Gastrocnemius medialis (tissue), 4 donors: ENCODE measurements at regions not wholly inside any gene's neighbourhood (a gene's known extent, or its start where the extent isn't known, plus 50 kb on each side); places are given as distances from the start of the nearest gene placed in this dataset.

Source experiments
- ATAC-seq, 2 donors: fragments of 150-250 bp; one replicate each; pipeline ENCODE4 v1.9.1; 2016
- DNase-seq, 2 donors: peaks; one replicate each; pipeline ENCODE4 v3.0.0-alpha.2; 2019
- H3K27ac ChIP-seq, 4 donors: fragments of 200-600 bp; sonication (generic); 1 replicate in 1 of 4; 2 replicates in 3 of 4; pipeline ENCODE4 v1.5.1; 2016 to 2018; ENCODE audit warnings: mild to moderate bottlenecking in 2 of 4, moderate library complexity in 1 of 4
- H3K27me3 ChIP-seq, 3 donors: fragments of 200-600 bp; sonication (generic) in 2 of 3; 1 replicate in 1 of 3; 2 replicates in 2 of 3; pipeline versions ENCODE4 v1.5.1 to v1.6.0; 2016 to 2019; ENCODE audit warnings: mild to moderate bottlenecking in 1 of 3, moderate library complexity in 1 of 3
- H3K36me3 ChIP-seq, 2 donors: fragments of 200-600 bp; sonication (generic) in 1 of 2; one replicate each; pipeline ENCODE4 v1.5.1; 2017 to 2018
- H3K4me1 ChIP-seq, 2 donors: fragments of 200-600 bp; sonication (generic) in 1 of 2; one replicate each; pipeline ENCODE4 v1.5.1; 2016 to 2017; ENCODE audit warnings: mild to moderate bottlenecking in 2 of 2
- H3K4me3 ChIP-seq, 4 donors: fragments of 200-600 bp; sonication (generic) in 3 of 4; 1 replicate in 1 of 4; 2 replicates in 3 of 4; pipeline ENCODE4 v1.5.1; 2016 to 2019; ENCODE audit warnings: mild to moderate bottlenecking in 2 of 4
- H3K9me3 ChIP-seq, 3 donors: fragments of 200-600 bp; sonication (generic) in 2 of 3; 1 replicate in 1 of 3; 2 replicates in 2 of 3; pipeline ENCODE4 v1.5.1; 2016 to 2019
- POLR2A ChIP-seq, 2 donors: fragments of 450-650 bp; IDR thresholded peaks; one replicate each; pipeline ENCODE4 v1.6.1; 2017; ENCODE audit warnings: antibody characterized with exemption in 2 of 2, mild to moderate bottlenecking in 2 of 2, moderate library complexity in 2 of 2
- in situ Hi-C, 4 donors: fragments of 200-750 bp; cut with MboI; loops; one replicate each; pipeline versions ENCODE4 v1.15.0 to v1.8.0; 2017; ENCODE audit warnings: low sequenced_read_pairs in 4 of 4
- intact Hi-C: fragments of 100-400 bp; cut with DNase I; formaldehyde crosslinking; loops from one replicate; pipeline ENCODE4 v1.15.1; 2023; ENCODE audit warnings: low total_unique reads
- TF ChIP-seq, protein P1 (sequence below), 5 experiments: fragments of 450-650 bp in 3 of 5; fragments of 200-600 bp in 2 of 5; sonication (generic) in 2 of 5; IDR thresholded peaks in 4 of 5; conservative IDR thresholded peaks in 1 of 5; 1 replicate in 4 of 5; 2 replicates in 1 of 5; pipeline ENCODE4 v1.5.1; 2016 to 2019; ENCODE audit warnings: antibody characterized with exemption in 5 of 5, mild to moderate bottlenecking in 3 of 5, moderate library complexity in 3 of 5

DNA sequence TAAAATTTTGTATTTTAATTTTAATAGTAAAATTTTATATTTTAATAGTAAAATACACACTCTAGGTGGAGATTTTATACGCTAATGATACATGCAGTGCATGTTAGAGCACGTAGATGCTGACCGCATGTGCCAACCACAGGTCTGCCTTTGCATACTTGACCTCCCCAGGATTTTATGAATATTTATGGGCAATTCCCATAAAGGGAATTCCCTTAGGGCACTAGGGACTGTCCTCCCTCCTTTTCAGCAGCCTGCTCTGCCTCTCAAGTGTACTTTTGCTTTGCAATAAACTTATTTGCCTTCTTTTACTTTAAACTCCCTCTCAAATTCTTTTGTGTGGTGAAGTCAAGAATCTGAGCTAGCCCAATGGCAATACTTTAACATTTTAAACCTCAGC lies 217.7 kb upstream of the CDH8 start:
- ATAC-seq: no peak
- in situ Hi-C loops (no loop called here), intact Hi-C loops (no loop called here)
- Histone ChIP-seq H3K4me1 (no peaks in the 10 kb centered on the region), H3K9me3 (peaks cover 0 to 3% (median 0%) of the 10 kb centered on the region in 3 donors), H3K36me3 (no peaks in the 10 kb centered on the region), H3K4me3 (no peak overlapping the region), H3K27me3 (no peaks in the 10 kb centered on the region), H3K27ac (no peak overlapping the region)
- TF ChIP-seq, protein P1, sequence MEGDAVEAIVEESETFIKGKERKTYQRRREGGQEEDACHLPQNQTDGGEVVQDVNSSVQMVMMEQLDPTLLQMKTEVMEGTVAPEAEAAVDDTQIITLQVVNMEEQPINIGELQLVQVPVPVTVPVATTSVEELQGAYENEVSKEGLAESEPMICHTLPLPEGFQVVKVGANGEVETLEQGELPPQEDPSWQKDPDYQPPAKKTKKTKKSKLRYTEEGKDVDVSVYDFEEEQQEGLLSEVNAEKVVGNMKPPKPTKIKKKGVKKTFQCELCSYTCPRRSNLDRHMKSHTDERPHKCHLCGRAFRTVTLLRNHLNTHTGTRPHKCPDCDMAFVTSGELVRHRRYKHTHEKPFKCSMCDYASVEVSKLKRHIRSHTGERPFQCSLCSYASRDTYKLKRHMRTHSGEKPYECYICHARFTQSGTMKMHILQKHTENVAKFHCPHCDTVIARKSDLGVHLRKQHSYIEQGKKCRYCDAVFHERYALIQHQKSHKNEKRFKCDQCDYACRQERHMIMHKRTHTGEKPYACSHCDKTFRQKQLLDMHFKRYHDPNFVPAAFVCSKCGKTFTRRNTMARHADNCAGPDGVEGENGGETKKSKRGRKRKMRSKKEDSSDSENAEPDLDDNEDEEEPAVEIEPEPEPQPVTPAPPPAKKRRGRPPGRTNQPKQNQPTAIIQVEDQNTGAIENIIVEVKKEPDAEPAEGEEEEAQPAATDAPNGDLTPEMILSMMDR (IDR thresholded peaks at IDR 0.05 in 4 of 5, conservative IDR thresholded peaks at IDR 0.05 in 1 of 5): no peak
- no peak for TF ChIP-seq POLR2A (IDR thresholded peaks at IDR 0.05)
- DNase-seq: no peak

DNA sequence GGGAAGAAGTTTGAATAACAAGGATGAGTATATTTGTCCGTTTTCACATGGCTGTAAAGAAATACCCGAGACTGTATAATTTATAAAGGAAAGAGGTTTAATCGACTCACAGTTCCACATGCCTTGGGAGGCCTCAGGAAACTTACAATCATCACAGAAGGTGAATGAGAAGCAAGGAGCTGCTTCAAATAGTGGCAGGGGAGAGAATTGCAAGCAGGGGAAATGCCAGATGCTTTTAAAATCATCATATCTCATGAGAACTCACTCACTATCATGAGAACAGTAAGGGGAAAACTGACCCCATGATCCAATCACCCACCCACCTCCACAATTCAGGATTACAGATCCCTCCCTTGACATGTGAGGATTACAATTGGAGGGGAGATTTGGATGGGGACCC lies 212.8 kb upstream of the CDH8 start:
- Histone ChIP-seq H3K9me3 (no peaks in the 10 kb centered on the region), H3K36me3 (no peaks in the 10 kb centered on the region), H3K27ac (no peak overlapping the region), H3K4me1 (no peaks in the 10 kb centered on the region), H3K4me3 (no peak overlapping the region), H3K27me3 (no peaks in the 10 kb centered on the region)
- ATAC-seq (no peak), DNase-seq (no peak)
- in situ Hi-C loops: no loop called here
- TF ChIP-seq, protein P1 (IDR thresholded peaks at IDR 0.05 in 4 of 5, conservative IDR thresholded peaks at IDR 0.05 in 1 of 5): no peak
- TF ChIP-seq POLR2A (IDR thresholded peaks at IDR 0.05): no peak
- intact Hi-C loops: no loop called here

DNA sequence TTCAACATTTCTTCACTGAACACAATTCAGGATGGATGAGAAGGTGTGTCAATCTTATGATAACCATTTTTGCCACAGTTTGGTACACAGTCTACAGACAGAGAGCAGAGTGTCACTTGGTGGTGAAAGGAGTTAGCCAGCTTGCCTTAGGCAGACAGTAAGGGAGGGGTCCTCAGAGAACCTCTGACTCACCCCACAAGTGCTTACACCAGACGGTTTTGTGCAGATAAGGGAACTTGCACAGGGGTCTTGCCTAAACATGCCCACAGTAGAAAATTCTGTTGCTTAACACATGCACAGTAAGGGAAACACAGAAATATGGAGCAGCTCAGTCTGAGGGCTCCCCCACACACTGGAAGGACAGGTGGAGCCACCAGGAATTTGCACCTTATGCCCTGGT lies 204.5 kb upstream of the CDH8 start:
- TF ChIP-seq POLR2A (IDR thresholded peaks at IDR 0.05): no peak
- TF ChIP-seq, protein P1 (IDR thresholded peaks at IDR 0.05 in 4 of 5, conservative IDR thresholded peaks at IDR 0.05 in 1 of 5): no peak
- intact Hi-C loops: no loop called here
- Histone ChIP-seq H3K27me3 (no peaks in the 10 kb centered on the region), H3K27ac (no peak overlapping the region), H3K4me1 (no peaks in the 10 kb centered on the region), H3K9me3 (no peaks in the 10 kb centered on the region), H3K36me3 (no peaks in the 10 kb centered on the region), H3K4me3 (no peak overlapping the region)
- ATAC-seq (no peak), DNase-seq (no peak)
- in situ Hi-C loops: no loop called here

DNA sequence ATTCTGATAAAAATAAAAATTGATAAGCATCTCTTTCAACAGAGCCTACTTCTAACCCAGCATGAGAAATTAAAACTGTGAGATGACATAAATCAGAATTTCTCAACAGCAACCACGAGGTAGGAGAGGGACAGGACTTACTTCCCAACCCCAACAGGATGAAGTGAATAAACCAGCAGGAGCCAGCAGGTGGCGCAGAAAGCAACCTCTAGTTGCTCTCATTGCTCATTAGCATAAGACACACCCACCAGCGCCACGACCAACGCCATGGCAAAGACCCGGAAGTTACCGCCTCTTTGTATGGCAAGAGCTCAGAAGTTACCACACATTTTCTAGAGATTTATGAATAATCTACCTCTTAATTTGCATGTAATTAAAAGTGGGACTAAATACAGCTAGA lies 189.4 kb upstream of the CDH8 start:
- no peaks in the 10 kb centered on the region for H3K9me3 ChIP-seq
- no peak for TF ChIP-seq POLR2A (IDR thresholded peaks at IDR 0.05)
- TF ChIP-seq, protein P1 (IDR thresholded peaks at IDR 0.05 in 4 of 5, conservative IDR thresholded peaks at IDR 0.05 in 1 of 5): no peak
- no peaks in the 10 kb centered on the region for H3K36me3 ChIP-seq
- intact Hi-C loops: no loop called here
- no peak overlapping the region for H3K4me3 ChIP-seq
- no peak for ATAC-seq
- H3K27ac ChIP-seq: no peak overlapping the region
- no peaks in the 10 kb centered on the region for H3K4me1 ChIP-seq
- DNase-seq: no peak
- no peaks in the 10 kb centered on the region for H3K27me3 ChIP-seq
- in situ Hi-C loops: no loop called here

DNA sequence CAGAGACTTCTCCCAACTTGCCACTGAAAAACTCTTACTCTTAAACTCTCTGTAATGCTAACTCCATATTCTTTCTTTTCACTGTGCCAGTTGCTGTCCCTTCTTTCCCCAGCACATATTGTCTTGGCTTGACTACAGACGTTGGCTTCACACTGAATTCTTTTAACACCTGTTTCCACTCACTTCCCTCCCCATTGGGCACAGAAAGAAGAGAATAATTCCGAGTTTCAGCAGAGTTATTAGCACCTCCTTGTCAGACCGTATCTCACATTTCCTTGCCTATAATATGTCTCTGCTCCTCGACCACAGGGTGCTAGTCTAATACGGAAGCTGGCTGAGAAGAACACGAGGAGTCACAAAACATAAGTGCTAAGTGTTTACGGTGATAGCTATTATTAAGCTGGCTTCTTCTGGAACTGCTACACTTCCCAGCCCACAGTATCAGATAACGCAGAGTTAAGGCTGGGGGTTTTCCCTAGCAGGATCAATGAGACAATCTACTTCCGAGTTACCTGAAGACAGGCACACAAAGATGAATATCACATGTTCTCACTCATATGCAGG lies 188.5 kb upstream of the CDH8 start:
- Histone ChIP-seq H3K4me1 (no peaks in the 10 kb centered on the region), H3K9me3 (no peaks in the 10 kb centered on the region), H3K27me3 (no peaks in the 10 kb centered on the region), H3K4me3 (no peak overlapping the region), H3K36me3 (no peaks in the 10 kb centered on the region), H3K27ac (no peak overlapping the region)
- intact Hi-C loops (no loop called here), in situ Hi-C loops (no loop called here)
- no peak for ATAC-seq
- DNase-seq: no peak
- TF ChIP-seq, protein P1 (IDR thresholded peaks at IDR 0.05 in 4 of 5, conservative IDR thresholded peaks at IDR 0.05 in 1 of 5): no peak
- TF ChIP-seq POLR2A (IDR thresholded peaks at IDR 0.05): no peak
